ENCODE measurements at regions not wholly inside any gene's neighbourhood (a gene's known extent, or its start where the extent isn't known, plus 50 kb on each side); places are given as distances from the start of the nearest gene placed in this dataset.

- TF ChIP-seq CTCF (conservative IDR thresholded peaks at IDR 0.05; ENCODE audit: low read depth, low read length), result no peak
- no peak for TF ChIP-seq EZH2 (IDR thresholded peaks at IDR 0.05; ENCODE audit: borderline replicate concordance, low read depth, low read length, poor library complexity, severe bottlenecking)
Measured at GRCh38 chr2:51441786-51442185, 409.9 kb upstream of the NRXN1 start.
